Lung (tissue), 11 donors: ENCODE measurements at regions not wholly inside any gene's neighbourhood (a gene's known extent, or its start where the extent isn't known, plus 50 kb on each side); places are given as distances from the start of the nearest gene placed in this dataset.

Experiments used
- ATAC-seq: fragments of 200-7000 bp; cut with Tn5 transposase; one replicate; pipeline ENCODE4 v1.9.1; 2020; ENCODE audit warnings: moderate number of reproducible peaks; ENCODE audit not compliant: insufficient read depth, low FRiP score
- DNase-seq, 3 donors: peaks; one replicate each; pipeline ENCODE4 v3.0.0-alpha.2; 2013 to 2017
- H3K27ac ChIP-seq, 2 donors: one replicate each; pipeline ENCODE4 v1.5.1; 2013; ENCODE audit warnings: mild to moderate bottlenecking in 2 of 2, moderate library complexity in 2 of 2, control low read depth in 1 of 2, inconsistent platforms in 1 of 2, low read depth in 1 of 2, low read length in 1 of 2
- H3K27me3 ChIP-seq, 3 donors: one replicate each; pipeline ENCODE4 v1.5.1; 2013; ENCODE audit warnings: low read length in 2 of 3; ENCODE audit not compliant: control insufficient read depth in 3 of 3, insufficient read depth in 3 of 3
- H3K36me3 ChIP-seq, 4 donors: one replicate each; pipeline ENCODE4 v1.5.1; 2013; ENCODE audit warnings: low read length in 4 of 4, mild to moderate bottlenecking in 1 of 4, moderate library complexity in 1 of 4; ENCODE audit not compliant: control insufficient read depth in 4 of 4, insufficient read depth in 4 of 4
- H3K4me1 ChIP-seq, 5 donors: one replicate each; pipeline ENCODE4 v1.5.1; 2013; ENCODE audit warnings: low read length in 5 of 5, mild to moderate bottlenecking in 2 of 5, moderate library complexity in 1 of 5; ENCODE audit not compliant: control insufficient read depth in 5 of 5, insufficient read depth in 5 of 5
- H3K4me3 ChIP-seq: one replicate; pipeline ENCODE4 v1.5.1; 2013; ENCODE audit warnings: mild to moderate bottlenecking, control low read depth, moderate library complexity
- H3K9ac ChIP-seq, 2 donors: one replicate each; pipeline ENCODE4 v1.5.1; 2013; ENCODE audit warnings: low read length in 2 of 2, control low read depth in 1 of 2; ENCODE audit not compliant: insufficient read depth in 1 of 2
- H3K9me3 ChIP-seq, 4 donors: one replicate each; pipeline ENCODE4 v1.5.1; 2013; ENCODE audit warnings: low read length in 3 of 4, mild to moderate bottlenecking in 1 of 4, moderate library complexity in 1 of 4; ENCODE audit not compliant: control insufficient read depth in 4 of 4, insufficient read depth in 3 of 4
- WGBS, 2 donors: extraction: QIAGEN DNeasy Blood & Tissue Kit; methylation state at CpG; one replicate each; pipeline ENCODE4 v1.1.7; 2013; 5-methylcytosine and 5-hydroxymethylcytosine counted together
- TF ChIP-seq, protein P1 (sequence below): IDR thresholded peaks from 2 replicates; pipeline ENCODE4 v1.5.1; 2012; ENCODE audit warnings: mild to moderate bottlenecking; ENCODE audit errors: control extremely low read depth, extremely low read depth
- donor health status: control.
- donor health status: control.
- donor health status: Bipolar disorder and iron deficiency.
- donor health status: healthy.
- donor health status: DM: yes; HTN: yes; CAD: no.

DNA sequence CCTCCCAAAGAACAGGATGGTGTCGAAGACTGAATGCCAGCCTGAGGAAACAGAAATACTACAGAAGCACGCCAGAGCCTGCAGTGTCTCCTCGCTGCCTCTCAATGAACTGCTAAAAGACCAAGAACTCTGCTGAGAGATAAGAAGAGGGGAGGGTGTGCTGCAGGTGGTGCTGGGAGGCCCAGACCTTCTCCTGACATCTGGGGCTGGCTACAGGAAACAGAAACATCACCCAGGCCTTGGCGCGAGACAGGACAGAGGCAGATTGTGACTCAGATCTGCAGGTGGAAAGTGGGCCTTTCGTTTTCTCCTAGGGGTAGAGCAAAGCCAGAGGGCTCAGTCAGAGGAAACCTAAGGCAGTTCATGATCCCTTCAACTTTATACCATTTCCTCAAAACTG, 250.3 kb upstream of the TCF4 start:
- TF ChIP-seq, protein P1, sequence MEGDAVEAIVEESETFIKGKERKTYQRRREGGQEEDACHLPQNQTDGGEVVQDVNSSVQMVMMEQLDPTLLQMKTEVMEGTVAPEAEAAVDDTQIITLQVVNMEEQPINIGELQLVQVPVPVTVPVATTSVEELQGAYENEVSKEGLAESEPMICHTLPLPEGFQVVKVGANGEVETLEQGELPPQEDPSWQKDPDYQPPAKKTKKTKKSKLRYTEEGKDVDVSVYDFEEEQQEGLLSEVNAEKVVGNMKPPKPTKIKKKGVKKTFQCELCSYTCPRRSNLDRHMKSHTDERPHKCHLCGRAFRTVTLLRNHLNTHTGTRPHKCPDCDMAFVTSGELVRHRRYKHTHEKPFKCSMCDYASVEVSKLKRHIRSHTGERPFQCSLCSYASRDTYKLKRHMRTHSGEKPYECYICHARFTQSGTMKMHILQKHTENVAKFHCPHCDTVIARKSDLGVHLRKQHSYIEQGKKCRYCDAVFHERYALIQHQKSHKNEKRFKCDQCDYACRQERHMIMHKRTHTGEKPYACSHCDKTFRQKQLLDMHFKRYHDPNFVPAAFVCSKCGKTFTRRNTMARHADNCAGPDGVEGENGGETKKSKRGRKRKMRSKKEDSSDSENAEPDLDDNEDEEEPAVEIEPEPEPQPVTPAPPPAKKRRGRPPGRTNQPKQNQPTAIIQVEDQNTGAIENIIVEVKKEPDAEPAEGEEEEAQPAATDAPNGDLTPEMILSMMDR: no peak
- WGBS, 2 donors: 88 to 96% methylated on average over 6 of the region's 6 CpGs

GRCh38 chr18:55833543-55833942, 245.6 kb upstream of the TCF4 start:
- TF ChIP-seq, protein P1: no peak
- no peak for DNase-seq
- peak; percentile 71 for ATAC-seq
- H3K36me3 ChIP-seq: no peaks in the 10 kb centered on the region
- H3K27ac ChIP-seq: no peak overlapping the region
- peaks cover 0 to 4% (median 1%) of the 10 kb centered on the region in 4 donors for H3K9me3 ChIP-seq
- H3K4me1 ChIP-seq: no peaks in the 10 kb centered on the region
- H3K27me3 ChIP-seq: no peaks in the 10 kb centered on the region
- no peak overlapping the region for H3K9ac ChIP-seq
- no peak overlapping the region for H3K4me3 ChIP-seq
- 80 to 89% methylated on average over 4 of the region's 4 CpGs for WGBS, 2 donors

More for the DNA sequence above, 250.3 kb upstream of the TCF4 start:
- H3K4me3 ChIP-seq: no peak overlapping the region
- H3K9ac ChIP-seq: no peak overlapping the region
- ATAC-seq (no peak), DNase-seq (no peak)
- H3K27ac ChIP-seq: no peak overlapping the region
- H3K27me3 ChIP-seq: no peaks in the 10 kb centered on the region
- H3K9me3 ChIP-seq: peaks cover 0 to 8% (median 1%) of the 10 kb centered on the region in 4 donors
- no peaks in the 10 kb centered on the region for H3K4me1 ChIP-seq
- H3K36me3 ChIP-seq: no peaks in the 10 kb centered on the region

- 81 to 85% methylated on average over 10 of the region's 10 CpGs for WGBS, 2 donors
- TF ChIP-seq, protein P1: no peak
- no peak overlapping the region for H3K4me3 ChIP-seq
Observed at GRCh38 chr18:55830544-55830943, 242.6 kb upstream of the TCF4 start.

DNA sequence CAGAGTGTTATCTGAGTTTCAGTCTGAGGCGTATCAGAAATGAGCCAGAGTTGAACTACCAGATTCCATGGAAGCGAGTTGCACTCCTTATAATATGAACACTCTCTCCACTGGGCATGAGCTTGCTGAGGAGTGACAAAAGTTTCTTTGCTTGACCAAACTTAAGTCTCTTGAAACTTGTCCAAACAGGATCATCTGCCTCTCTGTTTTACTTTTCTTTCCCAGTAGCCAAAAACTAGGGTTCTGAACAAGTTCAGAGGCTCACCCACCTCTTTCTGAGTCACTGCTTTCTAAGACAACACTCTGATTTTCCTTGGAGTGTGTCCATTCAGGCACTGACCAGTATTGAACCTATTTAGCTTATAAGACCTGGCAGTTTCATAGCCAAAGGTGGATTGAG, 233.2 kb upstream of the TCF4 start:
- H3K4me1 ChIP-seq: peaks cover 0 to 10% (median 0%) of the 10 kb centered on the region in 5 donors
- H3K9me3 ChIP-seq: no peaks in the 10 kb centered on the region
- TF ChIP-seq, protein P1: no peak
- ATAC-seq (no peak), DNase-seq (peak in 1 of 3 donors; percentile 9)
- no peaks in the 10 kb centered on the region for H3K27me3 ChIP-seq
- 74 to 85% methylated on average over 2 of the region's 2 CpGs for WGBS, 2 donors
- H3K9ac ChIP-seq: no peak overlapping the region
- no peak overlapping the region for H3K4me3 ChIP-seq
- H3K36me3 ChIP-seq: no peaks in the 10 kb centered on the region
- no peak overlapping the region for H3K27ac ChIP-seq

More at GRCh38 chr18:55830544-55830943, 242.6 kb upstream of the TCF4 start:
- ATAC-seq: no peak
- DNase-seq: peak in 2 of 3 donors; percentile 29 to 54
- H3K36me3 ChIP-seq: no peaks in the 10 kb centered on the region
- H3K9ac ChIP-seq: no peak overlapping the region
- no peak overlapping the region for H3K27ac ChIP-seq
- no peaks in the 10 kb centered on the region for H3K27me3 ChIP-seq
- peaks cover 0 to 4% (median 0%) of the 10 kb centered on the region in 4 donors for H3K9me3 ChIP-seq
- H3K4me1 ChIP-seq: no peaks in the 10 kb centered on the region
